Liver (tissue), 3 donors: ENCODE measurements at regions not wholly inside any gene's neighbourhood (a gene's known extent, or its start where the extent isn't known, plus 50 kb on each side); places are given as distances from the start of the nearest gene placed in this dataset.

Experiments
- CTCF ChIP-seq: fragments of 150-350 bp; IDR thresholded peaks from 2 replicates; pipeline ENCODE4 v1.5.1; 2017; ENCODE audit warnings: improper control_type of control experiment, low read depth, low read length; ENCODE audit not compliant: missing input control
- JUND ChIP-seq, 2 donors: IDR thresholded peaks; 2 replicates each; pipeline ENCODE4 v1.6.1; 2016; ENCODE audit warnings: antibody characterized with exemption in 2 of 2
- MAX ChIP-seq: IDR thresholded peaks from 2 replicates; pipeline ENCODE4 v1.6.1; 2016; ENCODE audit warnings: antibody characterized with exemption
- RAD21 ChIP-seq, 2 donors: IDR thresholded peaks; 2 replicates each; pipeline ENCODE4 v1.6.1; 2016; ENCODE audit warnings: antibody characterized with exemption in 2 of 2, mild to moderate bottlenecking in 2 of 2
- REST ChIP-seq: IDR thresholded peaks from 2 replicates; pipeline ENCODE4 v1.6.1; 2016; ENCODE audit warnings: antibody characterized with exemption, mild to moderate bottlenecking
- RXRA ChIP-seq, 2 donors: IDR thresholded peaks; 2 replicates each; pipeline ENCODE4 v1.6.1; 2017 to 2018; ENCODE audit warnings: antibody characterized with exemption in 2 of 2, mild to moderate bottlenecking in 1 of 2
- SP1 ChIP-seq: IDR thresholded peaks from 2 replicates; pipeline ENCODE4 v1.6.1; 2018; ENCODE audit warnings: antibody characterized with exemption, mild to moderate bottlenecking
- TAF1 ChIP-seq: conservative IDR thresholded peaks from 2 replicates; pipeline ENCODE4 v1.6.1; 2016; ENCODE audit warnings: antibody characterized with exemption, mild to moderate bottlenecking
- YY1 ChIP-seq: IDR thresholded peaks from 2 replicates; pipeline ENCODE4 v1.6.1; 2016; ENCODE audit warnings: antibody characterized with exemption, mild to moderate bottlenecking
- donor health status: healthy.
- donor health status: healthy.

- no peak for TF ChIP-seq MAX
- no peak for TF ChIP-seq REST
- TF ChIP-seq CTCF, result no peak
- TF ChIP-seq TAF1, result no peak
- no peak for TF ChIP-seq YY1
- no peak for TF ChIP-seq RXRA (IDR thresholded peaks at IDR 0.05)
- TF ChIP-seq RAD21 (IDR thresholded peaks at IDR 0.05), result no peak
- TF ChIP-seq SP1, result no peak
- no peak for TF ChIP-seq JUND (IDR thresholded peaks at IDR 0.05)
Measured at GRCh38 chr4:189825466-189825865, 115.2 kb upstream of the FRG1 start.
